ENCODE measurements at regions not wholly inside any gene's neighbourhood (a gene's known extent, or its start where the extent isn't known, plus 50 kb on each side); places are given as distances from the start of the nearest gene placed in this dataset.

- no peak overlapping the region for H3K27ac ChIP-seq
- no peak for DNase-seq
- no peak overlapping the region for H3K4me3 ChIP-seq
Observed at GRCh38 chr13:26837997-26838396, 77.4 kb upstream of the GPR12 start.

GRCh38 chr13:26837102-26837501 is 76.5 kb upstream of the GPR12 start:
- H3K9me3 ChIP-seq, result no peaks in the 10 kb centered on the region
- no peak overlapping the region for H3K27ac ChIP-seq
- H3K36me3 ChIP-seq, result no peaks in the 10 kb centered on the region
- DNase-seq, result no peak
- no peak overlapping the region for H3K4me3 ChIP-seq
- H3K27me3 ChIP-seq, result no peaks in the 10 kb centered on the region
- H3K4me1 ChIP-seq, result no peaks in the 10 kb centered on the region
- TF ChIP-seq POLR2A (IDR thresholded peaks at IDR 0.05), result no peak
- TF ChIP-seq, protein P1, sequence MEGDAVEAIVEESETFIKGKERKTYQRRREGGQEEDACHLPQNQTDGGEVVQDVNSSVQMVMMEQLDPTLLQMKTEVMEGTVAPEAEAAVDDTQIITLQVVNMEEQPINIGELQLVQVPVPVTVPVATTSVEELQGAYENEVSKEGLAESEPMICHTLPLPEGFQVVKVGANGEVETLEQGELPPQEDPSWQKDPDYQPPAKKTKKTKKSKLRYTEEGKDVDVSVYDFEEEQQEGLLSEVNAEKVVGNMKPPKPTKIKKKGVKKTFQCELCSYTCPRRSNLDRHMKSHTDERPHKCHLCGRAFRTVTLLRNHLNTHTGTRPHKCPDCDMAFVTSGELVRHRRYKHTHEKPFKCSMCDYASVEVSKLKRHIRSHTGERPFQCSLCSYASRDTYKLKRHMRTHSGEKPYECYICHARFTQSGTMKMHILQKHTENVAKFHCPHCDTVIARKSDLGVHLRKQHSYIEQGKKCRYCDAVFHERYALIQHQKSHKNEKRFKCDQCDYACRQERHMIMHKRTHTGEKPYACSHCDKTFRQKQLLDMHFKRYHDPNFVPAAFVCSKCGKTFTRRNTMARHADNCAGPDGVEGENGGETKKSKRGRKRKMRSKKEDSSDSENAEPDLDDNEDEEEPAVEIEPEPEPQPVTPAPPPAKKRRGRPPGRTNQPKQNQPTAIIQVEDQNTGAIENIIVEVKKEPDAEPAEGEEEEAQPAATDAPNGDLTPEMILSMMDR (IDR thresholded peaks at IDR 0.05), result no peak

More at GRCh38 chr13:26837997-26838396, 77.4 kb upstream of the GPR12 start:
- no peaks in the 10 kb centered on the region for H3K27me3 ChIP-seq
- no peaks in the 10 kb centered on the region for H3K4me1 ChIP-seq
- TF ChIP-seq POLR2A (IDR thresholded peaks at IDR 0.05), result no peak
- TF ChIP-seq, protein P1 (IDR thresholded peaks at IDR 0.05), result no peak
- no peaks in the 10 kb centered on the region for H3K36me3 ChIP-seq
- no peaks in the 10 kb centered on the region for H3K9me3 ChIP-seq

DNA sequence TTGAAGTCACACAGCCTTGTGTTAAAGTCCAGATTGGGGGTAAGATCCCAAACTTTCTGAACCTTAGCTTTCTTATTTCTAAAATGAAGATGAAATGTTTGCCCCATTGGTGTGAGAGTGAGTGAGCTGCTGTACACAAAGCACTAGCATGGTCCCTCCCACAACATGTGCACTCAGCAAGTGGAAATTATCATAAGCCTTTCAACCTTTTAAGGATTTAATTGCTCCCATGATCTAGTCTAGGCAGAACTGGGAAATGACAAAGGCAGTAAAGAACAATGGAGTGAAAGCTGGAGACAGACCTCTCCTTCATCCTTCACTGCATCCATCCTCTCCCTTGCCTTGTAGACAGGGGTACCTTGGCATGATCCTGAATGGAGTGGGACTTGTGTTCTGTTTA is 76.0 kb upstream of the GPR12 start:
- no peaks in the 10 kb centered on the region for H3K36me3 ChIP-seq
- H3K4me1 ChIP-seq, result no peaks in the 10 kb centered on the region
- H3K27ac ChIP-seq, result no peak overlapping the region
- H3K9me3 ChIP-seq, result no peaks in the 10 kb centered on the region
- no peak overlapping the region for H3K4me3 ChIP-seq
- DNase-seq, result no peak
- no peaks in the 10 kb centered on the region for H3K27me3 ChIP-seq
- TF ChIP-seq, protein P1 (IDR thresholded peaks at IDR 0.05), result no peak
- no peak for TF ChIP-seq POLR2A (IDR thresholded peaks at IDR 0.05)

GRCh38 chr13:26834646-26835045 is 74.1 kb upstream of the GPR12 start:
- no peak for DNase-seq
- H3K27me3 ChIP-seq, result no peaks in the 10 kb centered on the region
- no peak overlapping the region for H3K27ac ChIP-seq
- no peaks in the 10 kb centered on the region for H3K36me3 ChIP-seq
- no peak for TF ChIP-seq POLR2A (IDR thresholded peaks at IDR 0.05)
- TF ChIP-seq, protein P1 (IDR thresholded peaks at IDR 0.05), result no peak
- H3K4me3 ChIP-seq, result no peak overlapping the region
- no peaks in the 10 kb centered on the region for H3K4me1 ChIP-seq
- H3K9me3 ChIP-seq, result no peaks in the 10 kb centered on the region

DNA sequence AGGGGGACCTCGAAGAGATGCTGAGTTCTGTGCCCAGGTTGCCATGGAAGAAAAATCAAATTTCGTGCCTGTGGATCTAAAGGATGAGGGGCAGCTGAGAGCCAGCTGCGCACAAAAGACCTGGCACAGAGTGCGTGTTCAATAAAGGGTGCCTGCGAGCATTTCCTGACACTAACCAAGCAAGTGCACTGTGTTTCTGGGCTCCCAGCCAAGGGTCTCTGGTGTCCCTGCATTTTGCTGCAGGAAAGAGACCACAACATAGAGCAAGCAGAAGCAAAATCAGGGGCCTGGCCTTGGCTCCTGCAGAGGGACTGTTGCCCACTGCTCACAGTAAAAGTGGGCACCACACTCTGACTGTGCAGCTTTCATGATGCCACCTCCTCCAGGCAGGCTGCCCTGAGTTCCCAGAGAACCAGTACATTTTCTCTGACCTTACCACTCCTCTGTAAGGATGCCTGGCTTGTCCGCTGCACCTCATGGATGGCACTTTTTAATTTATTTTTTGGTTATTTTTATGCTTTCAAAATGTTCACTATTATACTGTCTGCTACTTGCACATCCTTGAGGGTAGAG is 70.8 kb upstream of the GPR12 start:
- Histone ChIP-seq H3K27ac (no peak overlapping the region), H3K4me1 (no peaks in the 10 kb centered on the region), H3K4me3 (no peak overlapping the region), H3K9me3 (no peaks in the 10 kb centered on the region), H3K36me3 (no peaks in the 10 kb centered on the region), H3K27me3 (no peaks in the 10 kb centered on the region)
- DNase-seq, result no peak
- TF ChIP-seq, protein P1 (IDR thresholded peaks at IDR 0.05), result no peak
- TF ChIP-seq POLR2A (IDR thresholded peaks at IDR 0.05), result no peak

DNA sequence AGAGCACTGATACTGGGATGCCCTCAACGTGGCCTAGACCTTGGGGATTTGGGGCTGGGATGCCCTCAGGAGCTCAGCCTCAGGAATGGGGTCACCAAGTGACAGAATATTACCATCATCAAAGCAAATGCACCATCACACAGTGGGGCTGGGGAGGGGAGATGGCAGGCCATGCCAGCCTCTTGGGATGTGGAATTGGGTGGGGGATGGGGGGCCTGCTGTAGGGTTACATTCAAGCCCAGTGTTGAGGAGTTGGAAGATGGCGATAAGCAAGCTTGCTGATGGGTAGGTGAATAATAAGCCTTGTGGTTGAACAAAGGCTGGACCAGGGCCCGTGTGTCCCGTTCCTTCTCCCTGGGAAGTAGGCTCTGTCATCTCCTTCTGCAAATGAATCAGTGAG is 69.1 kb upstream of the GPR12 start:
- Histone ChIP-seq H3K27me3 (no peaks in the 10 kb centered on the region), H3K4me1 (no peaks in the 10 kb centered on the region), H3K27ac (no peak overlapping the region), H3K36me3 (no peaks in the 10 kb centered on the region), H3K9me3 (no peaks in the 10 kb centered on the region), H3K4me3 (no peak overlapping the region)
- DNase-seq, result no peak
- no peak for TF ChIP-seq POLR2A (IDR thresholded peaks at IDR 0.05)
- TF ChIP-seq, protein P1 (IDR thresholded peaks at IDR 0.05), result no peak

Measured in Peyer's patch (tissue), 4 donors.